ENCODE measurements at regions not wholly inside any gene's neighbourhood (a gene's known extent, or its start where the extent isn't known, plus 50 kb on each side); places are given as distances from the start of the nearest gene placed in this dataset.

DNA sequence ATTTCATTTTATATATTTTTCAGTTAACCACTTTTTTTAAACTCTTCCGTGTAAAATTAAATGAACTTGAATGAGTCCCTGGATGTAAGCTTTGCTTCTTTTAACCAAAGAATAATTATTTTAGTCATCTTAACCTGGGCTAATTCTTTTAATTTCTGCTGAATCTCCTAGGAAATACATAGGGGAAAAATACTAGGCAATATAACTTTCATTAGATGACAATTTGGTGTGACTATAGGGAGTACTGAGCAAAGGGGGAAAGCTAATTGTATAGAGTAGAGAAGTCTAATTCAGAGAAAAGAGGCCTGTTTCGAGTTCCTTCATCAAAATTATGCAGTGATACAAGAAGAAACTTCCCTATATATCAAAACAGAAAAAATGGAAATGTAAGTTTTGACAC lies 388.1 kb downstream of the NOVA1 start:
- DNase-seq (ENCODE audit: low read depth): no peak
- TF ChIP-seq, protein P1, sequence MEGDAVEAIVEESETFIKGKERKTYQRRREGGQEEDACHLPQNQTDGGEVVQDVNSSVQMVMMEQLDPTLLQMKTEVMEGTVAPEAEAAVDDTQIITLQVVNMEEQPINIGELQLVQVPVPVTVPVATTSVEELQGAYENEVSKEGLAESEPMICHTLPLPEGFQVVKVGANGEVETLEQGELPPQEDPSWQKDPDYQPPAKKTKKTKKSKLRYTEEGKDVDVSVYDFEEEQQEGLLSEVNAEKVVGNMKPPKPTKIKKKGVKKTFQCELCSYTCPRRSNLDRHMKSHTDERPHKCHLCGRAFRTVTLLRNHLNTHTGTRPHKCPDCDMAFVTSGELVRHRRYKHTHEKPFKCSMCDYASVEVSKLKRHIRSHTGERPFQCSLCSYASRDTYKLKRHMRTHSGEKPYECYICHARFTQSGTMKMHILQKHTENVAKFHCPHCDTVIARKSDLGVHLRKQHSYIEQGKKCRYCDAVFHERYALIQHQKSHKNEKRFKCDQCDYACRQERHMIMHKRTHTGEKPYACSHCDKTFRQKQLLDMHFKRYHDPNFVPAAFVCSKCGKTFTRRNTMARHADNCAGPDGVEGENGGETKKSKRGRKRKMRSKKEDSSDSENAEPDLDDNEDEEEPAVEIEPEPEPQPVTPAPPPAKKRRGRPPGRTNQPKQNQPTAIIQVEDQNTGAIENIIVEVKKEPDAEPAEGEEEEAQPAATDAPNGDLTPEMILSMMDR (IDR thresholded peaks at IDR 0.05; ENCODE audit: insufficient read depth, low read depth, low read length, missing control alignments): no peak
- no peak overlapping the region for H3K4me3 ChIP-seq (ENCODE audit: low read length)

DNA sequence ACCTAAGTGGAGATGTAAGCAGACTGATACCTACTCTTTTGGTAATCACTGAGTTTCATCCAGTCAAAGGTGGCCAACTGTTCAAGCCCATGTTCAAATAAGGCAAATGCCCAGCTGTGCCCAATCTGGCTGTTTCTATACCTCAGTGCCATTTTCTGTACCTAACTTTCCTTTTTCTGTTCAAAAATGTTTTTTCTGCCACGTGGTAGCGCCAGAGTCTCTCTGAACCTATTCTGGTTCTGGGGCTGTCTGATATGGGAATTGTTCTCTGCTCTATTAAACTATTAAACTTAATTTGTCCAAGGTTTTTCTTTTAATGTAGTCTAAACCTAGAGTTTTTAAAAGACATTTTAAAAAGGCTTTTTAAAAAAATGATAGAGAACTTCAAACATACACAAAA lies 391.2 kb downstream of the NOVA1 start:
- H3K4me3 ChIP-seq (ENCODE audit: low read length): no peak overlapping the region
- DNase-seq (ENCODE audit: low read depth): no peak
- TF ChIP-seq, protein P1 (IDR thresholded peaks at IDR 0.05; ENCODE audit: insufficient read depth, low read depth, low read length, missing control alignments): no peak

DNA sequence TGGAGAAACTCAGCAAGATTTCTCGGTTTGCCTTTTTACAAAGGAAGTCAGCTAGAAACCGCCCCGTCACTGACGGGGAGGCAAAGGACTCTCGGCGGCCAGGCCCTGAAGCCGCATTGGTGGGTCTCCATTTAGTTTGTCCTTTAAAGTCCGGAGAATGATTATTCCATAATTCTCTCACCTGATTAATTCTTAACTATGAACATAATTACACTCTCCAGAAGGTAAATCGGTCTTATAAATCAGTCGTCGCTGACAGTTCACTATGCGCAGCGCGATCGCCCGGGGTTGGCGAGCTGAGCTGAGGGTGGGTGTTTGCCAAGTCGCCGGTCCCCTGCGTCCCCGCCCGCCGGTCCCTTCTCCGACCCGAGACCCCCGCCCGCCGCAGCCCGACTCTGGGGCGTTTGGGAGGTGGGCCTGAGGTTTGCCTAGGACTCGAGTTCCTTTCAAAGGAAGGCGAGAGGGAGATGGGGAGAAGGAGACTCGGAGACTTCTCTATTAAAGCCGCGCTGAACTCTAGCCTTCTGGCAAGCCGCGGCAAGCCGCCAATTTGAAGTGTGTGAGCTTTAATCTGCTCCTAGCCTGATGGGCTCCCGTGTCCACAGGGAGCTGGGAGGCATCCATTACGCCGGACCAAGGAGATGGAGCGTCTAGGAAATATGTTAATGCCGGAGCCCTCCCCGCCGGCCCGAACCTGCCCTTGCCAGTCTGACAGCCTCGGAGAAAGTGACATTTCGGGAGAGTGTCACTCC lies 392.9 kb downstream of the NOVA1 start:
- H3K4me3 ChIP-seq (ENCODE audit: low read length): peak overlapping the region; percentile 41
- DNase-seq (ENCODE audit: low read depth): peak; percentile 19
- TF ChIP-seq, protein P1 (IDR thresholded peaks at IDR 0.05; ENCODE audit: insufficient read depth, low read depth, low read length, missing control alignments): no peak

DNA sequence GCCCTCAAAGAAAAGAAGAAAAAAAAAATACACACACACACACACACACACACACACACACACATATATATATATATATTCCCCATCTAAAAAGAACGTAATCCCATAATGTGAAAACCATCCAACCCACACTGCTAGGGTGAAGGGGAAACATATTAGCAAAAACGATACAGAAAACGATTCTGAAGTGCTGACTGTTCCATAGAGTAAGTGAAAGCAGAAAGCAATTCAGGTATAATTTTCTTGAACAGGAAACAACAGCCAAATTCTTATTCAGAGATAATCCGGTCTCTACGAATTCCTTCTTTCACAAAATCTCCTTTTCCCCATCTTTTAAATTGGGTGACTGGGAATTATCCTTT lies 393.5 kb downstream of the NOVA1 start:
- DNase-seq (ENCODE audit: low read depth): no peak
- TF ChIP-seq, protein P1 (IDR thresholded peaks at IDR 0.05; ENCODE audit: insufficient read depth, low read depth, low read length, missing control alignments): no peak
- H3K4me3 ChIP-seq (ENCODE audit: low read length): no peak overlapping the region

DNA sequence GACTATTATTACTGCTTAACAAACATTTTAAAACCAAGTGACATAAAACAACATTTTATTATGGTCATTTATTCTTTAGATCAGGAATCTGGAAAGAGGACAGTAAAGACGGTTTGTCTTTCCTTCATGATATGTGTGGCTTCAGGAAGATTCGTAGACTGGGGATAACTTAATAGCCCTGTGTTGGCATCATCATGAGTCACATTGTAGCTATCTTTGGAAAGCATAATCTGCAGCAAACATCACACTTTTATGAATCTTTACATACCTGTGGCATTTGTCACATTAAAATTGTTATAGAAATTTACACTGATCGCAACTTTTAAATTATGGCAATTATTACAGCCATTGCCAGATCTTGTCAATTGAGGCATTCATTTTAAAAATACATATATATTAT lies 397.1 kb downstream of the NOVA1 start:
- H3K4me3 ChIP-seq (ENCODE audit: low read length): no peak overlapping the region
- DNase-seq (ENCODE audit: low read depth): peak; percentile 47
- TF ChIP-seq, protein P1 (IDR thresholded peaks at IDR 0.05; ENCODE audit: insufficient read depth, low read depth, low read length, missing control alignments): no peak

DNA sequence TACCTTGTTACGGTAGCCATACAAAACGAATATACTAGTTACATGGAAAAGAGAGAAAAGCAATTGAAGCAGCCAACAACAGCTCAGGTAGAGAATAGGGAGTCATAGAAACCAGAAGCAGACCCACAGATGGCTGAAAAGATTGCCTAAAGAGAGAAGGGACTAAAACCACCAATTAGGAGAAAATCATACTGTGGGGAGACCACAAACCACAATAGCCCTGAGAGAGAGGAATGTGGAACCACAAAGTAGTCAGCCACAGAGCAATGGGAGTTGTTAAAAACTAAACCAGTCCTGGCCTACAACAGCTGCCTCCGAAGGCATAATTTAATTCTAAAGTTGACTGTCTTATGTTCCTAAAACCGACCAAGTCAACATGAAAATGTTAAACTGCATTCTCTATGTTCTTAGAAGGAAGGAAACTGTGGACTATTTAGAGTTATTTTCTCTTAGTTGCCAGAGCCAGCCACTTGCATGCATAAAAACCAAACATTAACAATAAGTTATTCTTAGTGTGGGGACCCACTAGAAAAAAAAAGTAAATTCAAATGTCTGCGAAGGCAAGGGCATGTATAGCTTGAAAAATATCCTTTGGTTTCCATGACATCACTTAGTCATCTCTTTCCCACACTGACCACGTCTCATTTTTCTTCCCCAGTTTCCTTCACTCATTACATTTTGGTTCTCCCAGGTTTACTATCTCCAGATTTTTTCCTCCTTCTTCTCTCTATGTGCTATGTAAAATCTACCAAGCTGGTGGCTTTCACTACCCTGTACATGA lies 398.1 kb downstream of the NOVA1 start:
- DNase-seq (ENCODE audit: low read depth): no peak
- TF ChIP-seq, protein P1 (IDR thresholded peaks at IDR 0.05; ENCODE audit: insufficient read depth, low read depth, low read length, missing control alignments): no peak
- no peak overlapping the region for H3K4me3 ChIP-seq (ENCODE audit: low read length)

Measured in epithelial cell of esophagus (primary cell).